GM19468 (cell line): ENCODE measurements at regions not wholly inside any gene's neighbourhood (a gene's known extent, or its start where the extent isn't known, plus 50 kb on each side); places are given as distances from the start of the nearest gene placed in this dataset.

Experiments used
- ATAC-seq: cut with Tn5 transposase; IDR thresholded peaks from one replicate; pipeline ENCODE4 v1.9.1; 2021; ENCODE audit warnings: mild to moderate bottlenecking, moderate library complexity, moderate number of reproducible peaks; ENCODE audit not compliant: unreplicated experiment; ENCODE audit errors: extremely low read depth

GRCh38 chr9:89815903-89816573 is 211.2 kb downstream of the GADD45G start:
- peak; percentile 85 for ATAC-seq

- ATAC-seq: no peak
Observed at GRCh38 chr9:89817151-89817950, 212.5 kb downstream of the GADD45G start.

GRCh38 chr9:89820337-89820736 is 215.5 kb downstream of the GADD45G start:
- no peak for ATAC-seq

GRCh38 chr9:89821081-89821480 is 216.3 kb downstream of the GADD45G start:
- ATAC-seq: no peak

- no peak for ATAC-seq
Observed at GRCh38 chr9:89822996-89823395, 218.2 kb downstream of the GADD45G start.

GRCh38 chr9:89825669-89826068 is 220.9 kb downstream of the GADD45G start:
- no peak for ATAC-seq

GRCh38 chr9:89826186-89826585 is 221.4 kb downstream of the GADD45G start:
- ATAC-seq: no peak

- ATAC-seq: no peak
Observed at GRCh38 chr9:89829346-89829745, 224.5 kb downstream of the GADD45G start.

GRCh38 chr9:89835666-89836065 is 230.9 kb downstream of the GADD45G start:
- no peak for ATAC-seq

- ATAC-seq: no peak
Observed at GRCh38 chr9:89837162-89837933, 232.5 kb downstream of the GADD45G start.

GRCh38 chr9:89837934-89838310 is 233.1 kb downstream of the GADD45G start:
- no peak for ATAC-seq

- no peak for ATAC-seq
Observed at GRCh38 chr9:89838621-89839020, 233.8 kb downstream of the GADD45G start.

- no peak for ATAC-seq
Observed at GRCh38 chr9:89839449-89839848, 234.6 kb downstream of the GADD45G start.

GRCh38 chr9:89839952-89840351 is 235.1 kb downstream of the GADD45G start:
- no peak for ATAC-seq

GRCh38 chr9:89841456-89841855 is 236.6 kb downstream of the GADD45G start:
- ATAC-seq: no peak

GRCh38 chr9:89842267-89842768 is 237.5 kb downstream of the GADD45G start:
- ATAC-seq: no peak

- no peak for ATAC-seq
Observed at GRCh38 chr9:89843074-89843473, 238.3 kb downstream of the GADD45G start.

GRCh38 chr9:89843591-89843990 is 238.8 kb downstream of the GADD45G start:
- no peak for ATAC-seq

GRCh38 chr9:89844075-89844474 is 239.3 kb downstream of the GADD45G start:
- no peak for ATAC-seq

GRCh38 chr9:89844535-89844934 is 239.7 kb downstream of the GADD45G start:
- no peak for ATAC-seq

- no peak for ATAC-seq
Observed at GRCh38 chr9:89845321-89845720, 240.5 kb downstream of the GADD45G start.
